22Rv1 (cell line): ENCODE measurements at regions not wholly inside any gene's neighbourhood (a gene's known extent, or its start where the extent isn't known, plus 50 kb on each side); places are given as distances from the start of the nearest gene placed in this dataset.

Experiments
- H3K27ac ChIP-seq: fragments of 450-650 bp; 2 replicates; pipeline ENCODE4 v1.5.1; 2017
- CTCF ChIP-seq: fragments of 450-650 bp; IDR thresholded peaks from 2 replicates; pipeline ENCODE4 v1.5.1; 2017; ENCODE audit warnings: mild to moderate bottlenecking
- ZFX ChIP-seq: fragments of 450-650 bp; IDR thresholded peaks from 2 replicates; pipeline ENCODE4 v1.6.1; 2017; ENCODE audit warnings: antibody characterized with exemption, borderline replicate concordance

GRCh38 chr6:165082636-165083035, 226.8 kb downstream of the C6orf118 start:
- no peak overlapping the region for H3K27ac ChIP-seq
- no peak for TF ChIP-seq CTCF
- TF ChIP-seq ZFX: no peak

- no peak overlapping the region for H3K27ac ChIP-seq
- TF ChIP-seq ZFX: no peak
- TF ChIP-seq CTCF: no peak
Observed at GRCh38 chr6:165081944-165082532, 227.4 kb downstream of the C6orf118 start.

GRCh38 chr6:165077876-165078275, 231.5 kb downstream of the C6orf118 start:
- no peak overlapping the region for H3K27ac ChIP-seq
- TF ChIP-seq ZFX (no peak), CTCF (no peak)

GRCh38 chr6:165071906-165072305, 237.5 kb downstream of the C6orf118 start:
- H3K27ac ChIP-seq: no peak overlapping the region
- no peak for TF ChIP-seq CTCF

- no peak for TF ChIP-seq ZFX
- TF ChIP-seq CTCF: no peak
- no peak overlapping the region for H3K27ac ChIP-seq
Observed at GRCh38 chr6:165060720-165061119, 248.7 kb downstream of the C6orf118 start.

- H3K27ac ChIP-seq: no peak overlapping the region
- no peak for TF ChIP-seq ZFX
- no peak for TF ChIP-seq CTCF
Observed at GRCh38 chr6:165059032-165059431, 250.4 kb downstream of the C6orf118 start.

- H3K27ac ChIP-seq: no peak overlapping the region
- TF ChIP-seq CTCF: no peak
- no peak for TF ChIP-seq ZFX
Observed at GRCh38 chr6:165056292-165056691, 253.1 kb downstream of the C6orf118 start.
